SU-DHL-6 (cell line): ENCODE measurements at regions not wholly inside any gene's neighbourhood (a gene's known extent, or its start where the extent isn't known, plus 50 kb on each side); places are given as distances from the start of the nearest gene placed in this dataset.

Experiments used
- CTCF ChIP-seq: fragments of 200-600 bp; sonication (generic); IDR thresholded peaks from one replicate; pipeline ENCODE4 v1.5.1; 2017; ENCODE audit warnings: antibody characterized with exemption, mild to moderate bottlenecking, low read length, moderate library complexity; ENCODE audit not compliant: insufficient read depth, poor library complexity, severe bottlenecking
- EZH2phosphoT487 ChIP-seq: fragments of 200-600 bp; sonication (generic), shearing (Covaris generic); conservative IDR thresholded peaks from 2 replicates; pipeline ENCODE4 v1.6.1; 2018; ENCODE audit warnings: mild to moderate bottlenecking, antibody characterized with exemption, low read length, moderate library complexity, mixed read lengths

DNA sequence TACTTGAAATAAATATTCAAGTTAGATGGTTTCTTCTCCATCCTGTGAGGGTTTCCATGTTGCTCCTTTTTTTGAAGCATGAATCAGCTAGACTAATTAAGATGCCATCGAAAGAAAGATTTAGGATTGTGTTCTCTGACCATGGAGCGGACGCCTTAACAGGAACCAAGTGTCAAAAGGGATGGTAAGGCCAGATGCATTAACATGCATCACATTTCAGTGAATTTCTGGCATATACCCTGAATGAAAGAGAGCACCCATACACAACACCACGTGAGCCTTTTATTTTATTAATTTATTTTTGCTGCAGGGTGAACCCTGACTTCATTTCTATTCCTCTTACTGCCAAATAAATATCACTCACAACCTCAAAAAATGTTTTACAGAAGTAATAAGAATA lies 1045.3 kb upstream of the ARRDC3 start:
- TF ChIP-seq CTCF (no peak), EZH2phosphoT487 (no peak)
